ENCODE measurements at regions not wholly inside any gene's neighbourhood (a gene's known extent, or its start where the extent isn't known, plus 50 kb on each side); places are given as distances from the start of the nearest gene placed in this dataset.

DNA sequence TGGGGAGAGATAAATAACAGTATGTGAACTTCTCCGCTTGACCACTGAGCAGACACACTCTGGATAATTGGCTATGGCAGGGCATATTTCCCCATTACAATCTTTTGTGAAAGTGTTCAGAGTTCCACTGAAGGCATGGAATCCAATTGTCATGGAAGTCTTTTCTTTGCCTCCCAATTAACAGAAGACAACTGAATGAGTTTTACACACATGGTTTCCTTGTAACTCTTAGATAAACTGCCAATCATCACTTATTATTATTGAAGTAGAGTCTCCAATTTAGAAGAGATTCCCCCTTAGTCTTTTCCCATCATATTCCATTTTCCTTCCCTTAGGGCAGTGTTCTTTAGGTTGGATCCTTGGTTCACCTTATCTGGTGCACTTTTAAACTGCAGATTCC lies 308.3 kb downstream of the NR2F2 start:
- H3K9me3 ChIP-seq, result no peaks in the 10 kb centered on the region; the same call in 1 of the 2 replicates
- no peaks in the 10 kb centered on the region for H3K4me1 ChIP-seq
- POLR2A ChIA-PET, result no interaction called here
- BruUV-seq (replicated peaks), result no TSS peak
- Mint-ChIP-seq H3K27me3 (ENCODE audit: insufficient read depth, unreplicated experiment) (peaks cover 9% of the 10 kb centered on the region), H3K9me3 (ENCODE audit: unreplicated experiment) (no peaks in the 10 kb centered on the region), H3K4me1 (ENCODE audit: low read depth, unreplicated experiment) (no peaks in the 10 kb centered on the region), H3K27ac (ENCODE audit: unreplicated experiment) (no peak overlapping the region), H3K36me3 (ENCODE audit: insufficient read depth, unreplicated experiment) (no peaks in the 10 kb centered on the region), H3K4me3 (ENCODE audit: unreplicated experiment) (no peak overlapping the region)
- CTCF ChIA-PET, result no interaction called here
- intact Hi-C loops (cut with micrococcal nuclease; ENCODE audit: unreplicated experiment), result no loop called here
- H3K4me3 ChIP-seq (ENCODE audit: low read depth, low read length), result no peak overlapping the region
- TF ChIP-seq, protein P1, sequence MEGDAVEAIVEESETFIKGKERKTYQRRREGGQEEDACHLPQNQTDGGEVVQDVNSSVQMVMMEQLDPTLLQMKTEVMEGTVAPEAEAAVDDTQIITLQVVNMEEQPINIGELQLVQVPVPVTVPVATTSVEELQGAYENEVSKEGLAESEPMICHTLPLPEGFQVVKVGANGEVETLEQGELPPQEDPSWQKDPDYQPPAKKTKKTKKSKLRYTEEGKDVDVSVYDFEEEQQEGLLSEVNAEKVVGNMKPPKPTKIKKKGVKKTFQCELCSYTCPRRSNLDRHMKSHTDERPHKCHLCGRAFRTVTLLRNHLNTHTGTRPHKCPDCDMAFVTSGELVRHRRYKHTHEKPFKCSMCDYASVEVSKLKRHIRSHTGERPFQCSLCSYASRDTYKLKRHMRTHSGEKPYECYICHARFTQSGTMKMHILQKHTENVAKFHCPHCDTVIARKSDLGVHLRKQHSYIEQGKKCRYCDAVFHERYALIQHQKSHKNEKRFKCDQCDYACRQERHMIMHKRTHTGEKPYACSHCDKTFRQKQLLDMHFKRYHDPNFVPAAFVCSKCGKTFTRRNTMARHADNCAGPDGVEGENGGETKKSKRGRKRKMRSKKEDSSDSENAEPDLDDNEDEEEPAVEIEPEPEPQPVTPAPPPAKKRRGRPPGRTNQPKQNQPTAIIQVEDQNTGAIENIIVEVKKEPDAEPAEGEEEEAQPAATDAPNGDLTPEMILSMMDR (IDR thresholded peaks at IDR 0.05; ENCODE audit: insufficient read depth in 1 of 2, low read depth in 1 of 2, low read length in 1 of 2, severe bottlenecking in 1 of 2, unreplicated experiment in 1 of 2), result no peak
- no peaks in the 10 kb centered on the region; the same call in 1 of the 2 replicates for H3K27me3 ChIP-seq (replicated peaks; ENCODE audit: control insufficient read depth, insufficient read depth, low read length)
- DNase-seq, result no peak
- H3K36me3 ChIP-seq (ENCODE audit: control insufficient read depth, insufficient read depth, low read length), result no peaks in the 10 kb centered on the region

DNA sequence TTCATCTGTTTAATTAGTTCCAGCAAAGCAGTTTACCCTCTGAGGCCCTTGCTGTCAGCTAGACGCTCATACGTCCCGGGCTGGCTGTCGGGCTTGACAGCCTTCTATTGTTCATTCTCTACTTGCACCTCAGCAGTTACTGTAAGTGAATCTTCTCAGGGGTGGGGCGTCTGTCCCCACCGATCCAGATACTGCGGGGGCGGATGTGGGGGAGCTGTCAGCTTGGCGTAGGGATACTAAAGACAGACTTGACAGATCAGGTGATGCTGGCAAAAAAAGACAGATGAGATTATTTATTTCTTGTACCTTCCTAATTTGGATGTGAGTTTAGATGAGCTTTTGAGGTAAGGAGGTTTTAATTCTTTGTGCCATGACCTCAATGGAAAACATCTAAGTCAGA lies 315.3 kb downstream of the NR2F2 start:
- POLR2A ChIA-PET, result no interaction called here
- Histone ChIP-seq H3K4me3 (ENCODE audit: low read depth, low read length) (no peak overlapping the region), H3K36me3 (ENCODE audit: control insufficient read depth, insufficient read depth, low read length) (no peaks in the 10 kb centered on the region), H3K27me3 (replicated peaks; ENCODE audit: control insufficient read depth, insufficient read depth, low read length) (no peaks in the 10 kb centered on the region; the same call in 1 of the 2 replicates), H3K9me3 (no peaks in the 10 kb centered on the region; the same call in 1 of the 2 replicates), H3K4me1 (no peaks in the 10 kb centered on the region)
- CTCF ChIA-PET, result no interaction called here
- Mint-ChIP-seq H3K27me3 (ENCODE audit: insufficient read depth, unreplicated experiment) (peaks cover 6% of the 10 kb centered on the region), H3K4me3 (ENCODE audit: unreplicated experiment) (no peak overlapping the region), H3K27ac (ENCODE audit: unreplicated experiment) (no peak overlapping the region), H3K9me3 (ENCODE audit: unreplicated experiment) (no peaks in the 10 kb centered on the region), H3K4me1 (ENCODE audit: low read depth, unreplicated experiment) (no peaks in the 10 kb centered on the region), H3K36me3 (ENCODE audit: insufficient read depth, unreplicated experiment) (no peaks in the 10 kb centered on the region)
- intact Hi-C loops (cut with micrococcal nuclease; ENCODE audit: unreplicated experiment), result no loop called here
- no peak for DNase-seq
- TF ChIP-seq, protein P1 (IDR thresholded peaks at IDR 0.05; ENCODE audit: insufficient read depth in 1 of 2, low read depth in 1 of 2, low read length in 1 of 2, severe bottlenecking in 1 of 2, unreplicated experiment in 1 of 2), result no peak
- no TSS peak for BruUV-seq (replicated peaks)

DNA sequence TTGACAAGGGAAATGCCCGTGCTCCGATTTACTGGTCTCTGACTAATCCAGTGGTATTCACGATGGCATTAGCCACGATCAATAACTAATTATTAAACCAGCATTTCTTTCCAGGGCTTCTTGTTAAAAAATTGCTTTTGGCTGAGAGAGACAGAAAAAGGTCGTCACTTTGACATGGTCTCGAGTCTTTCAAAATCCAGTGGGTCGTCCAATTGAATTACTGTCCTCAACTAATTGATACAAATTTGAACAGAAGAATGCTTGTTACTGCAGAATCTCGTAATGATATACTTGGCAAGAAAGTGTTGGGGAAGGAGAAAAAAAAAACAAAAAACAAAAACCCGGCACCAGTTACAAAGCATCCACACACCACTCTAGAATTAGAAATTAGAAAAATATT lies 318.4 kb downstream of the NR2F2 start:
- no peak overlapping the region for H3K27ac Mint-ChIP-seq (ENCODE audit: unreplicated experiment)
- H3K9me3 Mint-ChIP-seq (ENCODE audit: unreplicated experiment), result no peaks in the 10 kb centered on the region
- DNase-seq, result no peak
- H3K9me3 ChIP-seq, result no peaks in the 10 kb centered on the region
- H3K27me3 Mint-ChIP-seq (ENCODE audit: insufficient read depth, unreplicated experiment), result peaks cover 12% of the 10 kb centered on the region
- BruUV-seq (replicated peaks), result no TSS peak
- intact Hi-C loops (cut with micrococcal nuclease; ENCODE audit: unreplicated experiment), result no loop called here
- ChIA-PET CTCF (no interaction called here), POLR2A (no interaction called here)
- H3K4me3 ChIP-seq (ENCODE audit: low read depth, low read length), result no peak overlapping the region
- H3K36me3 Mint-ChIP-seq (ENCODE audit: insufficient read depth, unreplicated experiment), result no peaks in the 10 kb centered on the region
- TF ChIP-seq, protein P1 (IDR thresholded peaks at IDR 0.05; ENCODE audit: insufficient read depth in 1 of 2, low read depth in 1 of 2, low read length in 1 of 2, severe bottlenecking in 1 of 2, unreplicated experiment in 1 of 2), result no peak
- H3K4me1 ChIP-seq, result no peaks in the 10 kb centered on the region
- H3K4me1 Mint-ChIP-seq (ENCODE audit: low read depth, unreplicated experiment), result no peaks in the 10 kb centered on the region
- H3K36me3 ChIP-seq (ENCODE audit: control insufficient read depth, insufficient read depth, low read length), result no peaks in the 10 kb centered on the region
- no peak overlapping the region for H3K4me3 Mint-ChIP-seq (ENCODE audit: unreplicated experiment)
- no peaks in the 10 kb centered on the region; the same call in 1 of the 2 replicates for H3K27me3 ChIP-seq (replicated peaks; ENCODE audit: control insufficient read depth, insufficient read depth, low read length)
